ENCODE measurements at regions not wholly inside any gene's neighbourhood (a gene's known extent, or its start where the extent isn't known, plus 50 kb on each side); places are given as distances from the start of the nearest gene placed in this dataset.
"Not testable (repeated sequence)": the region's sequence is repeated elsewhere in the genome, so short reads cannot be mapped to it uniquely, and the experiment has no call there.

- in situ Hi-C loops (cut with MboI; ENCODE audit: low pct_unique_long_range_greater_than_20kb, low sequenced_read_pairs), result loop anchor here (25.0 kb wide), 1 partner anchor 512 kb away; no protein-coding TSS in a partner anchor
- no peak for DNase-seq
Measured at GRCh38 chr7:28900311-28900710, 57.8 kb downstream of the TRIL start.

- in situ Hi-C loops (cut with MboI; ENCODE audit: low pct_unique_long_range_greater_than_20kb, low sequenced_read_pairs), result no loop called here
- no peak for DNase-seq
Measured at GRCh38 chr7:28893888-28894287, 64.2 kb downstream of the TRIL start.

- DNase-seq; in situ Hi-C loops (cut with MboI; ENCODE audit: low pct_unique_long_range_greater_than_20kb, low sequenced_read_pairs): not testable (repeated sequence)
Measured at GRCh38 chr7:28891876-28892234, 66.3 kb downstream of the TRIL start.

GRCh38 chr7:28891192-28891875, 66.8 kb downstream of the TRIL start:
- in situ Hi-C loops (cut with MboI; ENCODE audit: low pct_unique_long_range_greater_than_20kb, low sequenced_read_pairs), result no loop called here
- DNase-seq, result no peak

- in situ Hi-C loops (cut with MboI; ENCODE audit: low pct_unique_long_range_greater_than_20kb, low sequenced_read_pairs), result no loop called here
- DNase-seq, result no peak
Measured at GRCh38 chr7:28890137-28890536, 68.0 kb downstream of the TRIL start.

- in situ Hi-C loops (cut with MboI; ENCODE audit: low pct_unique_long_range_greater_than_20kb, low sequenced_read_pairs), result no loop called here
- DNase-seq, result no peak
Measured at GRCh38 chr7:28889290-28889689, 68.8 kb downstream of the TRIL start.

- in situ Hi-C loops (cut with MboI; ENCODE audit: low pct_unique_long_range_greater_than_20kb, low sequenced_read_pairs), result no loop called here
- no peak for DNase-seq
Measured at GRCh38 chr7:28885771-28886170, 72.4 kb downstream of the TRIL start.

- DNase-seq, result no peak
- in situ Hi-C loops (cut with MboI; ENCODE audit: low pct_unique_long_range_greater_than_20kb, low sequenced_read_pairs), result no loop called here
Measured at GRCh38 chr7:28882869-28883470, 75.2 kb downstream of the TRIL start.

GRCh38 chr7:28879105-28879504, 79.0 kb downstream of the TRIL start:
- no peak for DNase-seq
- in situ Hi-C loops (cut with MboI; ENCODE audit: low pct_unique_long_range_greater_than_20kb, low sequenced_read_pairs), result no loop called here

- no peak for DNase-seq
- in situ Hi-C loops (cut with MboI; ENCODE audit: low pct_unique_long_range_greater_than_20kb, low sequenced_read_pairs), result no loop called here
Measured at GRCh38 chr7:28878481-28878880, 79.6 kb downstream of the TRIL start.

Measured in KBM-7 (cell line).